ENCODE measurements at regions not wholly inside any gene's neighbourhood (a gene's known extent, or its start where the extent isn't known, plus 50 kb on each side); places are given as distances from the start of the nearest gene placed in this dataset.

- no peak for TF ChIP-seq EZH2phosphoT487 (IDR thresholded peaks at IDR 0.05)
- TF ChIP-seq, protein P1, sequence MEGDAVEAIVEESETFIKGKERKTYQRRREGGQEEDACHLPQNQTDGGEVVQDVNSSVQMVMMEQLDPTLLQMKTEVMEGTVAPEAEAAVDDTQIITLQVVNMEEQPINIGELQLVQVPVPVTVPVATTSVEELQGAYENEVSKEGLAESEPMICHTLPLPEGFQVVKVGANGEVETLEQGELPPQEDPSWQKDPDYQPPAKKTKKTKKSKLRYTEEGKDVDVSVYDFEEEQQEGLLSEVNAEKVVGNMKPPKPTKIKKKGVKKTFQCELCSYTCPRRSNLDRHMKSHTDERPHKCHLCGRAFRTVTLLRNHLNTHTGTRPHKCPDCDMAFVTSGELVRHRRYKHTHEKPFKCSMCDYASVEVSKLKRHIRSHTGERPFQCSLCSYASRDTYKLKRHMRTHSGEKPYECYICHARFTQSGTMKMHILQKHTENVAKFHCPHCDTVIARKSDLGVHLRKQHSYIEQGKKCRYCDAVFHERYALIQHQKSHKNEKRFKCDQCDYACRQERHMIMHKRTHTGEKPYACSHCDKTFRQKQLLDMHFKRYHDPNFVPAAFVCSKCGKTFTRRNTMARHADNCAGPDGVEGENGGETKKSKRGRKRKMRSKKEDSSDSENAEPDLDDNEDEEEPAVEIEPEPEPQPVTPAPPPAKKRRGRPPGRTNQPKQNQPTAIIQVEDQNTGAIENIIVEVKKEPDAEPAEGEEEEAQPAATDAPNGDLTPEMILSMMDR (IDR thresholded peaks at IDR 0.05), result no peak
- TF ChIP-seq EZH2 (IDR thresholded peaks at IDR 0.05), result no peak
Measured at GRCh38 chr7:115682507-115682906, 348.1 kb downstream of the TFEC start.
